NT2/D1 (cell line): ENCODE measurements at regions not wholly inside any gene's neighbourhood (a gene's known extent, or its start where the extent isn't known, plus 50 kb on each side); places are given as distances from the start of the nearest gene placed in this dataset.

Experiments used
- SUZ12 ChIP-seq: IDR thresholded peaks from 2 replicates; pipeline ENCODE4 v1.6.1; 2011; ENCODE audit not compliant: insufficient read length, insufficient read depth; ENCODE audit errors: extremely low read depth
- YY1 ChIP-seq: IDR thresholded peaks from 2 replicates; pipeline ENCODE4 v1.6.1; 2011; ENCODE audit not compliant: insufficient read length, insufficient read depth

- no peak for TF ChIP-seq YY1
- no peak for TF ChIP-seq SUZ12
These were observed 99.3 kb upstream of the IGF1R start for GRCh38 chr15:98549003-98549402.
